ENCODE measurements at regions not wholly inside any gene's neighbourhood (a gene's known extent, or its start where the extent isn't known, plus 50 kb on each side); places are given as distances from the start of the nearest gene placed in this dataset.

- no peak for TF ChIP-seq POLR2A (IDR thresholded peaks at IDR 0.05)
- TF ChIP-seq CTCF (IDR thresholded peaks at IDR 0.05) = no peak
Measured at GRCh38 chr12:78448692-78449091, 415.9 kb upstream of the SYT1 start.
